HG03442 (cell line): ENCODE measurements at regions not wholly inside any gene's neighbourhood (a gene's known extent, or its start where the extent isn't known, plus 50 kb on each side); places are given as distances from the start of the nearest gene placed in this dataset.
"Not testable (repeated sequence)": the region's sequence is repeated elsewhere in the genome, so short reads cannot be mapped to it uniquely, and the experiment has no call there.

Experiments
- ATAC-seq: cut with Tn5 transposase; IDR thresholded peaks from one replicate; pipeline ENCODE4 v1.9.1; 2021; ENCODE audit warnings: mild to moderate bottlenecking, moderate library complexity; ENCODE audit not compliant: unreplicated experiment

DNA sequence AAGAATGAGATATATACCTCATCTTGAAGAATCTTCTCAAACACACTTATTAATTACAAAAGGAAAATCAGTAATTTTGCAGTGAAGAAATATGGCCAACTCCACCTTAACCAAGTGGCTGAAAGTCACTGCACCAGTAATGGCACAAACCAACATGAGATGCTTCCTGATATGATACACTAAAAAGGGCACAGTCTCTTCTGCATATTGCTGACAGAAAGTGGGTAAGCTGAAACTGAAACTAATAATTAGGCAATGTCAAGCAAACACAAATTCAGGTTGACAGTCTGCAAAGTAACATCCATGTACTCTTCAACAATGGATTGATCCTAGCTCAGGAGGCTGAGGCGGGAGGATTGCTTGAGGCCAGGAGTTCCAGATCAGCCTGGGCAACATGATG, 56.1 kb downstream of the ZNF22 start:
- not testable (repeated sequence) for ATAC-seq

DNA sequence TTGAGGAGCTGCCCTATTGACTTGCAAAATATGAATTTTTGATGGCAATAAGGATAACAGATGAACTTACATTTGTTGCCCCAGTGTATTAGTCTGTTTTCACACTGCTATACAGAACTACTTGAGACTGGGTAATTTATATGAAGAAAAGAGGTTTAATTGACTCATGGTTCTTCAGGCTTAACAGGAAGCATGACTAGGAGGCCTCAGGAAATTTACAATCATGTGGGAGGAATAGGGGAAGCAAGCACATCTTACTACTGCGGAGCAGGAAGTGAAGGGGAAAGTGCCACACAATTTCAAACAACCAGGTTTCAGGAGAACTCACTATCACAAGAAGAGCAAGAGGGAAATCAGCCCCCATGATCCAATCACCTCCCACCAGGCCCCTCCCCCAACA, 57.9 kb downstream of the ZNF22 start:
- no peak for ATAC-seq

- no peak for ATAC-seq
Observed at GRCh38 chr10:45058992-45059561, 58.4 kb downstream of the ZNF22 start.

- no peak for ATAC-seq
Observed at GRCh38 chr10:45059632-45060031, 58.9 kb downstream of the ZNF22 start.

- no peak for ATAC-seq
Observed at GRCh38 chr10:45061982-45062381, 61.3 kb downstream of the ZNF22 start.

DNA sequence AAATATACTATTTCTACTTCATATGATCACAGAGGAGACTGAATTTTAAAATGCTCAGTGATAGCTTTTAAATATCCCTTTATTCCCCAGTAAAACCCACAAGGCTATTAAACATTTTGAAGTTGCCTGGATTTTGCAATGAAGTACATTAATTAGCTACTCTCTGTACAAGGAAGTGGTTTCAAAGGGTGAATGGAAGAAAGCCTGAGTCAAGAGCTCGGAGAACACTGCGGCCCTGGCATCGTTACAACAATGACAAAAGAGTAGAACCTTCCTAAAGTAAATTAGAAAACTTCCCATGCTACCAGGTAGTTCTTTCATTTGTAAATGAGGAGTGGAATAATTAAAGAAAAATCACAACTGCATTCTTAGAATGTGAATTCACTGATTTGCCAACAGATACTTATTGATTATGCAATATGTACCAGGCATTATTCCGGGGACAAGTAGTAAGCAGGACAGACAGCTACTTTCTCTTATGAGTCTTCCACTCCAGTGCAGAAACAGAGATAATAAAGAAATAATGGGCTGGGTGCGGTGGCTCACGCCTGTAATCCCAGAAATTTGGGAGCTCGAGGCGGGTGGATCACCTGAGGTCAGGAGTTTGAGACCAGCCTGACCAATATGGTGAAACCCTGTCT, 63.0 kb downstream of the ZNF22 start:
- no peak for ATAC-seq

DNA sequence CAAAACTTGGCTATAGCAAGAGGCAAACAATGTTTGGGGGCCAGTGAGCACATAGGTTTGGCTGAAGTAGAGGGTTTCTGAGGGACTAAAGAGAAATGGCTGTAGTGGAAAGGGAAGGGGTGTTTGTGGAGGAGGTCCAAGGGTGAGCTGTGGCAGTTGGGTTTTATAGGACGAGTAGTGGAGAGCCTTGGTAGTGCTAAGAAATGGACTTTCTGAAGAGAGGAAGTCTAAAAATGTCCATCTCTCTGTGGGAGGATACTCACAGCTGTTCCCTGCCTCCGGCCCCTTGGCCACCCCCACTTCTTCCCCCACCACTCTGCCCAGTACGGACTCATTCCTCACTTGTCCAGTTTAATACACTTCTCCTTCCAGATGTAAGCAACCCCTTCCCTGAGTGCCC, 64.3 kb downstream of the ZNF22 start:
- ATAC-seq: no peak

GRCh38 chr10:45071043-45071813, 70.5 kb downstream of the ZNF22 start:
- ATAC-seq: no peak

- no peak for ATAC-seq
Observed at GRCh38 chr10:45075216-45075615, 74.5 kb downstream of the ZNF22 start.

GRCh38 chr10:45075826-45076380, 75.2 kb downstream of the ZNF22 start:
- ATAC-seq: no peak

- no peak for ATAC-seq
Observed at GRCh38 chr10:45076891-45077290, 76.2 kb downstream of the ZNF22 start.

DNA sequence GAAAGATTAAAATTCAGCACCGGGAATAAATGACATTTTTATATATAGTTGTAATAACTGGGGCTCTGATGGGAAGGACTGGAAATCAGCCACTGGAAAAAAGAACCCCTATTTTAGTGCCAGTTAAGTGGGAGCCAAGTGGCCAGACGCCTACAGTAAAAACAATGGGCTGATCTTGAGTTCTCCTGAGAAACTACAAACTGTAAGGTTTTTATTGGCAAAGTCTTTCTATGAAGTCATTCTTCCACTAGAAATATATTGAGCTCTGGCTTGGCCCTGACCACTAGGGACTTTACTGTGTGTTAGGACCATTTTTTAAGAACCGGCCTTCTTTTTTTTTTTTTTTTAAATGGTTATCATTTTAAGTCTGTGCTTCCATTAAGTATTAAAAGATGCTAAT, 79.6 kb downstream of the ZNF22 start:
- ATAC-seq: no peak

DNA sequence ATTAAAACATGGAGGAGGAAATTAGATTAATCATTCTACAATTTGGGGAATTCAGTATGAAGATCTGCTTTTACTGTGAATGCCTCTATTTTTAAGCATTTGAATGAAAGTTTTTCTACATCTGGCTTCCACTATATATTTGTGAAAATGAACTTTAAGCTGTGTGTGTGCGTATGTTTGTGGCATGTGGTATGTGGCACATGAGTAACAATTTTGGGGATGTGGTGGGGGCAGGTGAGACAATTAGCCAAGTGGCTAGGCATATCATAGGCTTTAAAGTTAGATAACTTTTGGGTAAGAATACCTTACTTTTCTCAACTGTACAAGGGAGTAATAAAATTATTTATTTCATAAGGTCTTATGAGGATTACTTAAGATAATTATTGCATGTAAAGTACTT, 81.5 kb downstream of the ZNF22 start:
- no peak for ATAC-seq

DNA sequence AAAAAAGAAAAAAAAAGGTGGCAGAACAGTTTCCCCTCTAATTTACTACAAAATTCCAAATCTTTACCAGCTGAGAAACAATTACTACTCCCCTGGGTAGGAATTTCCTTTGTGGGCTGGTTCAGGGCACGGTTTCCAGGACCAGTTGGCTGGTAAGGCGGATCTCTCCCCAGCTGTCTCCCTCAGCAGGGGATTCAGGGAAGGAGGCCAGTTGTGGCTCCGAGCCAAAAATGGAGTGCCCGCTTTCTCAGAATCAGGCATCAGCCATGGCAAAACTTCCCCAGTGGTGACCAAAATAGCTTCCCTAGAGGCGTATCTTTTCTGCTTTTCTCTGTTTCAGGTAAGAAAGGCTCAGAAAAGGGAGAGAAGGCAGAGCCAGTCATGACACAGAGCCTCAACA, 91.2 kb downstream of the ZNF22 start:
- ATAC-seq: no peak

GRCh38 chr10:45093945-45094344, 93.2 kb downstream of the ZNF22 start:
- ATAC-seq: no peak

DNA sequence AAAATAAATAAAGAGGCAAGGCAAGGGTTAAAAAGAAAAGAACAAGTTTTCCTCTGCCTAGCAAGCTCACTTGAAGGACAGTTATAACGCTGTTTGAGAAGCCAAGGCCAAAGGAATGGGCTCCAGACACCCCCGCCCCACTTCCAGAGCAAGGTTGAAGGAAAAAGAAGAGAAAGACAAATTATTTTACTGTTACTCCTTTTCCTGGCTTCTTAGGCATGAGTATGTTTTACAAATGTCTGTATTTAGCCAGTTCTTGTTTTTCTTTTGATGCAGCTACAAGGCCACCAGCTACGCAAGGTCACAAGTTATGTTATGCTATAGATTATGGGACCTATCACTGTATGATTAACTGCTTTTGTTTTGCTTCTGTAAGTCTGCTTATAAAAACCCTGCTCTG, 94.6 kb downstream of the ZNF22 start:
- ATAC-seq: no peak

DNA sequence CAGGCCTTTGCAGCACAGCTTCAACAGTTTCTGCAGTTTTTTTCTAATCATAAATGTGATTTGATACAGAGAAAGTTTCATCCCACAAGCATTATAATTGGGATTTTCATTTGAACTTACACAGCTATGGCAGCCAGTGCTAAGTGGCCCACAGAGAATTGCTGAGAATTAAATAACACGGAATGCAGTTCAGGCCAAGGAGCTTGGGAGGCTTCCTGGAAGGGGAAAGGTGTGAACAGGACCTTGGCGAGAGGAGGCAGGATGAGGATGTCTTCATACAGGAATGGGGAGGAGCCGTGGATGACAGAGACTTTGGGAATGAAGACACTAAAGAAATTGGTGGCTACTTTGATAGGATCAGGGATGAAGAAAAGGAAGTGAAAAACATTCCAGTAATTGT, 95.3 kb downstream of the ZNF22 start:
- no peak for ATAC-seq

DNA sequence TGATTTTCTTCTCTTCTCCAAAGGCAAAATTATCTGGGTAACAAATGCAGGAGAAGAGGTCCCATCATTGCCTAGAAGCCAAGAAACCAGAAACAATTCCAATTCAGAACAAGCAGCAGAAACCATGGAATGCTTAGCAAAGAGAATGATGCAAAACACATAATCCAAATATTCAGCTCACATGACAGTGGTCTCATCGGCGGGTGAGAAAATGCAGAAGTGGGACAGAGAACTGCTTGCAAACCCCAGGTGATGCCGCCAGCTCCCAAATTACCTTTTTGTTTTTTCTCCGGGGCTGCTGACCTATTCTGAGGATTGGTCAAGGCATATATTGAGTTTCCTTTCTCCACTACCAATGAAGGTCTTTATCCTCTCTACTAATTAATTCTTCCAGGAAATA, 99.7 kb downstream of the ZNF22 start:
- ATAC-seq: no peak

DNA sequence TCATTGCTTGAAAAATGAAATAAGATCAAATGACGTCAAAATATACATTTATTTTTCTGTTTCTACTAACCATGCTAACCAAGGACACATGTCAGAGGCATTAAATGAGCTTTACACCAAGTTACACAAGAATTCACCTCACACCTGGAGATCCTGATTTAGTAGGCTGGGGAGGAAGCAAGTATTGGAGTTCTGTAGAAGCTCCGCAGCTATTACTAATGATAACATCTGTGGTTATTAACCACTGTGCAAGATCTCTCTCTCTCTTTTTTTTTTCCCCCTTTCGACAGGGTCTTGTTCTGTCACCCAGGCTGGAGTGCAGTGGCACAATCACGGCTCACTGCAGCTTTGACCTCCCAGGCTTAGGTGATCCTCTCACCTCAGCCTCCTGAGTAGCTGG, 104.0 kb downstream of the ZNF22 start:
- ATAC-seq: no peak

DNA sequence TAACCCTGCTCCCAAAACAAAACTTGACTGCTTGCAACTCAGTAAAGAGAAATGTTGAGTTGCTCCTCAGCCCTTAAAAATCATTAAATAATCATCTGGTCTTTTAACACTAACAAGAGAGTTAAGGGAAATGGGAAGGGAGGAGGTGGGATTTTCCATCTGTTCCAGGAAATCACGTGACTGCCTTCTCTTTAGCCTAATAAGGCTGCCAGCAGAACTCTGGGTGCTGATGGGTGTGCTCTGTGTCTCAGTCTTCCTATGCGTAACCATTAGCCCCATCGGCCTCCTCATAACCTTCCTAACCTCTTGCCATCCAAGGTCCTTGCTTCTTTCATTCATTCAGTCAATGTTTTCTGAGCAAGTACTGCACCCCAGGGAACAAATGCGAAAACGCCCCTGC, 104.6 kb downstream of the ZNF22 start:
- not testable (repeated sequence) for ATAC-seq

GRCh38 chr10:45106236-45106856, 105.6 kb downstream of the ZNF22 start:
- no peak for ATAC-seq

DNA sequence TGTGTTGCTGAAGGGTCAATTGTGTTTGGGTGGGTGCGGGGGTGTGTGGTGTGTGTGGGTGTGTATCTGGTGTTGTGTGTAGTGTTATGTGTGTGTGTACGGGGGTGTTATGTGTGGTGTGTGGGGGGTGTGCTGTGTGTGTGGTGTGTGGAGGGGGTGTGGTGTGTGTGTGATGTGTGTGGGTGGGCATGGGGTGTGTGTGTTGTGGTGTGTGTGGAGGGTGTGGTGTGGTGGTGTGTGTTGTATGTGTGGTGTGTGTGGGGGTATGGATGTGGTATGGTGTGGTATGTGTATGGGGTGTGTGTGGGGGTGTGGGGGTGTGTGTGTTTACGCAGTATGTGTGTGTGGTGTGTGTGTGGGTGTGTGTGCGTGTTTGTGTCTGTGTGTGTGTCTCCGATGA, 110.8 kb downstream of the ZNF22 start:
- ATAC-seq: no peak
